OCI-LY3 (cell line): ENCODE measurements at regions not wholly inside any gene's neighbourhood (a gene's known extent, or its start where the extent isn't known, plus 50 kb on each side); places are given as distances from the start of the nearest gene placed in this dataset.
A peak's percentile ranks its signal among the peaks of the same experiment; 100 is the strongest.

ENCODE experiments used
- EZH2phosphoT487 ChIP-seq: fragments of 200-600 bp; shearing (Covaris generic); IDR thresholded peaks from 2 replicates; pipeline ENCODE4 v1.6.1; 2018; ENCODE audit warnings: antibody characterized with exemption, mixed run types, low read depth
- TF ChIP-seq, protein P1 (sequence below): fragments of 200-600, 300-600 bp; sonication (generic); IDR thresholded peaks from 2 replicates; pipeline ENCODE4 v1.5.1; 2014; ENCODE audit warnings: antibody characterized with exemption, low read length, low read depth

DNA sequence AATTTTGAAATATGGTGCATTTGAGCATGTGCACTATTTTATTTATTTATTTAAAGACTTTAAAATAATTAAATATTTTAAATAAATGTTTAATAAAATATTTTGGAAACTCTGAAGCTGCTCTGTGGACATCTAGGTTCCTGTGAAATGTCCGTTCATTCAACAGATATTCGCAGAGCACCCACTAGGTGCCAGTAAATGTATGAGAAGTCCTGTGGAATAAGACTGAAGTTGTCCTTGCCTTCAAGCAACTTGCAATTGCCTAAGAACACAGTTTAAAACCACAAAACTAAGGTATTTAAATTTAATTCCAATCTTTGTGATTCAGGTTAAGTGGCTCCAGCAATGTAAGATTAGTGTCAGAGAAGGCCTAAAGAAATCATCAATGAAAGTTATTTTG lies 306.7 kb downstream of the GBA3 start:
- TF ChIP-seq, protein P1, sequence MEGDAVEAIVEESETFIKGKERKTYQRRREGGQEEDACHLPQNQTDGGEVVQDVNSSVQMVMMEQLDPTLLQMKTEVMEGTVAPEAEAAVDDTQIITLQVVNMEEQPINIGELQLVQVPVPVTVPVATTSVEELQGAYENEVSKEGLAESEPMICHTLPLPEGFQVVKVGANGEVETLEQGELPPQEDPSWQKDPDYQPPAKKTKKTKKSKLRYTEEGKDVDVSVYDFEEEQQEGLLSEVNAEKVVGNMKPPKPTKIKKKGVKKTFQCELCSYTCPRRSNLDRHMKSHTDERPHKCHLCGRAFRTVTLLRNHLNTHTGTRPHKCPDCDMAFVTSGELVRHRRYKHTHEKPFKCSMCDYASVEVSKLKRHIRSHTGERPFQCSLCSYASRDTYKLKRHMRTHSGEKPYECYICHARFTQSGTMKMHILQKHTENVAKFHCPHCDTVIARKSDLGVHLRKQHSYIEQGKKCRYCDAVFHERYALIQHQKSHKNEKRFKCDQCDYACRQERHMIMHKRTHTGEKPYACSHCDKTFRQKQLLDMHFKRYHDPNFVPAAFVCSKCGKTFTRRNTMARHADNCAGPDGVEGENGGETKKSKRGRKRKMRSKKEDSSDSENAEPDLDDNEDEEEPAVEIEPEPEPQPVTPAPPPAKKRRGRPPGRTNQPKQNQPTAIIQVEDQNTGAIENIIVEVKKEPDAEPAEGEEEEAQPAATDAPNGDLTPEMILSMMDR: peak; percentile 16; the same call in 1 of the 2 replicates
- no peak for TF ChIP-seq EZH2phosphoT487
